GM12872 (cell line): ENCODE measurements at regions not wholly inside any gene's neighbourhood (a gene's known extent, or its start where the extent isn't known, plus 50 kb on each side); places are given as distances from the start of the nearest gene placed in this dataset.

Experiments
- TF ChIP-seq, protein P1 (sequence below): IDR thresholded peaks from 3 replicates; pipeline ENCODE4 v1.5.1; 2011; ENCODE audit warnings: low read depth, mild to moderate bottlenecking, low read length, moderate library complexity; ENCODE audit not compliant: insufficient read depth

DNA sequence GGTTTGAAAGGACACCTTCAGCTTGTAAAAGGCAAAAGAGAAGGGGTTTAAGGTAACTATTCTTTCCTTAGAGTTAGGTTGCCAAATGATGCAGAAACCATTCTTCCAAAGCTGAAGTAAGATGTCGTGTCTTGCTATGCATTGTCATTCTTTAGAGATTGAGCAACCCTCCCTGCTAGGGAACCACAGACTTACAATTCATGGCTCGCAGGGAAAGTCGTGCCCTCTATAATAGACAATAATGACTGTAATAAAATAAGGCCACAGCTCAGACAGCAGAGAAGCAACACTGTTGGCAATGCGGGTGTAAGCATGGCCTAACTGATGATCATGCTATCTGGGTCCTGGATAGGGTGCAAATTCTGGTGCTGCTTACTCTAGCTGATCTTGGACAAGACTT lies 129.6 kb upstream of the CDH13 start:
- TF ChIP-seq, protein P1, sequence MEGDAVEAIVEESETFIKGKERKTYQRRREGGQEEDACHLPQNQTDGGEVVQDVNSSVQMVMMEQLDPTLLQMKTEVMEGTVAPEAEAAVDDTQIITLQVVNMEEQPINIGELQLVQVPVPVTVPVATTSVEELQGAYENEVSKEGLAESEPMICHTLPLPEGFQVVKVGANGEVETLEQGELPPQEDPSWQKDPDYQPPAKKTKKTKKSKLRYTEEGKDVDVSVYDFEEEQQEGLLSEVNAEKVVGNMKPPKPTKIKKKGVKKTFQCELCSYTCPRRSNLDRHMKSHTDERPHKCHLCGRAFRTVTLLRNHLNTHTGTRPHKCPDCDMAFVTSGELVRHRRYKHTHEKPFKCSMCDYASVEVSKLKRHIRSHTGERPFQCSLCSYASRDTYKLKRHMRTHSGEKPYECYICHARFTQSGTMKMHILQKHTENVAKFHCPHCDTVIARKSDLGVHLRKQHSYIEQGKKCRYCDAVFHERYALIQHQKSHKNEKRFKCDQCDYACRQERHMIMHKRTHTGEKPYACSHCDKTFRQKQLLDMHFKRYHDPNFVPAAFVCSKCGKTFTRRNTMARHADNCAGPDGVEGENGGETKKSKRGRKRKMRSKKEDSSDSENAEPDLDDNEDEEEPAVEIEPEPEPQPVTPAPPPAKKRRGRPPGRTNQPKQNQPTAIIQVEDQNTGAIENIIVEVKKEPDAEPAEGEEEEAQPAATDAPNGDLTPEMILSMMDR, result no peak

DNA sequence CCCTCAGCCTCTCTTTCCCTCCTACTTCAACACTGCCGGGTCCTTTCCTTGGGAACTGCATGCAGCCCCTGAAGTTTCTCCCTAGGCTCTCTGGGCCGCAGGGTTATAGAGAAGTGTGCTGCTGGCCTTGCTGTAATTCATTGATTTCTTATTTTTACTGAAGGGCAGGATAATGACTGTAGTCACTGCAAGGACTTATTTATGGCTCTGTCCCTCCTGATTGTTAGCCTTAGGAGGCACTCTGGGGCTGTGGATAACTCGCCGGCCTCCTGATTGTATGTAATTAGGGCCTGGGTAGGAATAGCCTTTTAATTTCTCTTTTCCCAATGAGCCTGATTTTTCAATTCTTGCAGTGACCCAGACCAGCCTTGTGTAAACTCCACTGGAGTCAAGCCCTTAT lies 138.3 kb upstream of the CDH13 start:
- TF ChIP-seq, protein P1, result no peak

DNA sequence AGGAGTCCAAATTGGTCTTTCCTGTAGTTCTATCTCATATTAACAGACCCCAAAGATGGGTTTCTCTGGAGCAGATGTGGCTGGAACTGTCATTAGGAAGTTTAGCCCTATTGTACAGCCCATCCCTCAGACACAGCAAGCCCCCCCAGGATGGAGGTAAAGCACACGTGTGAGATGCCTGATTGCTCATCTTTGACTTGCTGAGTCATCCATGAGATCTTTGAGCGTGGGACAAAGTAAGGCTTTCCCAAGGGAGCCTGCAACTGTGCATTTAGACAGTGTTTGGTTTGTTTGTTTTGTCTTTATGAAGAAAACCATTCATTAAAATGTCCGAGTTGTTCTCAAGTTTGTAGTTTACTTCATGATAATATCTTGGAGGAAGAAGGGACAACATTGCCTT lies 145.3 kb upstream of the CDH13 start:
- TF ChIP-seq, protein P1, result no peak

DNA sequence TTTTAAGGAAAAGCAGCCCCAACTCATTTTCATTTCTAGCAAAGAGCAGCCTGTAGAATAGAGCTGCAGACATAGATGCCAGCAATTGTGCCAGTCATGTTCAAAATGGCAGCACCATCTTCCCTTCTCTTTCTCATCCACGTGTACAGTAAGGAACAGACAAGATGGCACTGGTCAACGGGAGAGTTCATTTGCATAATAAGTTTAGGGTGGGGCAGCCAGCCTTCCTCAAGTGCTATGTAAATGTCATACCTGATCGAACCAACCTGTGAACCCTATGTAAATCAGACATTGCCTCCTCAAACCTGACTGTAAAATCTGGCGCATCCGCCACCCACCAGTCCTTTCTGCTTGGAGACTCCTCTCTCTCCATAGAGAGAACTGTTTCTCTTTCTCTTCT lies 150.0 kb upstream of the CDH13 start:
- TF ChIP-seq, protein P1, result no peak

DNA sequence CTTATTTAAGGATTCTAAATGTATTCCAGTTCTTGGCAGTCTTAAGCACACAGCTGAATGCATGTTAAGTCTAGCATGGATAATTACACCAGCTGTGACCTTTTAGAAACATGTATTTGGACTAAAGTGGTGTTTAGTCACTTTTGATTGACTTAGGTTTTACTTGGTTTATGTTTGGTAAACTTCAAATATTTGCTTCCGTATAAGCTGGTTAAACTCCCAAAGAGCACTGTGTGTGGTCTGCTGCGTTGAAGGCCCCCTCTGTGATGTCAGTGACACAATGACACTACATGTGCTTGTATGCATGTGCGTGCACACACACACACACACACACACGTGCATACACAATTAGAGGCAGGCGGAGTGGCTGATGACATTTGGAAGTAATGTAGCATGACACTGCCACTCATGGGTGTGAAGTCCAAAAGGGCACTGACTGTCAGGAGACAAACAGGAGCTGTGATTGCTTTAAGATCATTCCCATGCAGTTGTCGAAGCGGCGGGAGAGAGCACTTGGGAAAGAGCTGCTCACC lies 156.1 kb upstream of the CDH13 start:
- TF ChIP-seq, protein P1, result no peak

DNA sequence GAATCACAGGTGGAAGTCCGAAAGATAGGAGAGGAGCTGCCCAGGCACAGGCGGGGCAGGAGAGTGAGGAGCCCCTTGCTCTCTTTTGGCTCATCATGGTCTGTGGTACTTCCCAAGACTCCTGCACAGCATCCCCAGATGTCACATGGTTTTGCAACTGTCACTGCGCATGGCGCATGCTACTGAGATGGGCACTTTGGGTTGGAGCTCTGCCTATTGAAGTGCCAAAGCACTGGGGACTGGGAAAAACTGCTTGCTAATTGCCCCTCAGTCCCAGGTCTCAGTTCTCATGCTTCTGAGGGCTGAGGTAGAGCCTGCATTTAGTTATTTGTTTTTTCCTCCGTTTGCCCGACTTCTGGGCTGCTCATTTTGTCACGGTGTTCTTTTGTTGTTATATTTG lies 156.8 kb upstream of the CDH13 start:
- TF ChIP-seq, protein P1, result no peak

DNA sequence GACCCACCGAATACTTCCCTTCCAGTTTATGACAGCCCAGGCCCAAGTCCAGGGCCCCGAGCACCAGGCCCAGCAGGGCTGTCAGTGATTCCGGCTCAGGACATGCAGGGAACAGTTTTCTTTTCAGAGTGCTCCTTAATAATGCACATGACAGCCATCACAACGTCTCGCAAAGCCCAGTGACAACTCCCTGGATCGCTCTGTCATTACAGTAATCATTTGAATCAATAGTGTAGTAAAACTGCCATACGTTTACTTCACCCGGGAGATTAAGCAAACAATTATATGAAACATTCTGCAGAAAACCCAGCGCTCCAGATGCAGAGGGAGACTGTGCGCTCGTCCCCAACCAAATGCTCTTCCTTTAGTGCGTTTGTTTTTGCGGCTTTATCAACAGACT lies 162.6 kb upstream of the CDH13 start:
- TF ChIP-seq, protein P1, result no peak
